ENCODE measurements at regions not wholly inside any gene's neighbourhood (a gene's known extent, or its start where the extent isn't known, plus 50 kb on each side); places are given as distances from the start of the nearest gene placed in this dataset.
A peak's percentile ranks its signal among the peaks of the same experiment; 100 is the strongest.

GRCh38 chr11:92511522-92512203 is 287.0 kb downstream of the FAT3 start:
- no peak for DNase-seq
- H3K27me3 ChIP-seq (ENCODE audit: control insufficient read depth, insufficient read depth, low read length) = no peaks in the 10 kb centered on the region
- no peak overlapping the region for H3K4me3 ChIP-seq (ENCODE audit: insufficient read depth, low read depth, low read length)
- H3K36me3 ChIP-seq (replicated peaks; ENCODE audit: control insufficient read depth, insufficient read depth, low read length) = no peaks in the 10 kb centered on the region

GRCh38 chr11:92512204-92512569 is 287.6 kb downstream of the FAT3 start:
- Histone ChIP-seq H3K27me3 (ENCODE audit: control insufficient read depth, insufficient read depth, low read length) (no peaks in the 10 kb centered on the region), H3K36me3 (replicated peaks; ENCODE audit: control insufficient read depth, insufficient read depth, low read length) (no peaks in the 10 kb centered on the region), H3K4me3 (ENCODE audit: insufficient read depth, low read depth, low read length) (no peak overlapping the region)
- DNase-seq = no peak

DNA sequence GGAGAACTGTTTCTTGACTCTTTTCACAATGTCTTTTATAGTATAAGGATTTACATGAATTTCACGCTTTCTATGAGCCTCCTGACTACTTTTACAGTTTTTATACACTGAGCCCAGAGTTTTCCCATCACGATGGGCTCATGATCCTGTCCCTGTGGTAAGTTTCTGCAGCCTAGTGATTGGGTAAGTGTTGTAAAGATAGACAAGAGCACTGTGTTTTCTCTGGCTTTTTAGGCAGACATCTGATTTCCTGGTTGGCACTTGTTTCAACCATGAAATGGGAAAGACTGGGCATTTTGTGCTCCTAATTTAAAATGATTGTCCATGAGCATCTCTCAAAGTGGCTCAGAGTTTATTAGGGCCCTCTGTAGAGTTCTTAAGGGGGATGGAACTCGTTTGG is 299.0 kb downstream of the FAT3 start:
- no peaks in the 10 kb centered on the region; the same call in 1 of the 2 replicates for H3K36me3 ChIP-seq (replicated peaks; ENCODE audit: control insufficient read depth, insufficient read depth, low read length)
- DNase-seq = no peak
- H3K4me3 ChIP-seq (ENCODE audit: insufficient read depth, low read depth, low read length) = no peak overlapping the region
- H3K27me3 ChIP-seq (ENCODE audit: control insufficient read depth, insufficient read depth, low read length) = no peaks in the 10 kb centered on the region

GRCh38 chr11:92524542-92524941 is 299.9 kb downstream of the FAT3 start:
- no peaks in the 10 kb centered on the region; the same call in 1 of the 2 replicates for H3K36me3 ChIP-seq (replicated peaks; ENCODE audit: control insufficient read depth, insufficient read depth, low read length)

DNA sequence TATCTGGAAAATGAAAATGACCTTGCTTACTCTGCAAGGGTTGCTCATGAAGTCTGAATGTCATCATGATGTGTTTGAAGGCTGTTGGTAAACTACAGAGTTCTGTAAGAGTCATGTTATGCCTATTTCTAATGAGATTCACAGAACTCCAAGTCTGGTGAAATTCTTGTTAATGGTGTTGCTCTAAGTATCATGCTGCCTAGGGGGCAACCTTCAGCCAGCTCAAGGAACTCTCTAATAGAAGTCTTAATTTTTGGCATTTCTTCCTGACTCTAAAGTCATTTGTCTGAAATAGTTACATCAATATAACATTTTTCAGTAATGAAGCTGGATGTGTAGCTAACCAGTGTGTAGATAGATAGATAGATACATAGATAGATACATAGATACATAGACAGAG is 302.8 kb downstream of the FAT3 start:
- H3K36me3 ChIP-seq (replicated peaks; ENCODE audit: control insufficient read depth, insufficient read depth, low read length) = no peaks in the 10 kb centered on the region; the same call in 1 of the 2 replicates
- no peak for DNase-seq
- no peaks in the 10 kb centered on the region for H3K27me3 ChIP-seq (ENCODE audit: control insufficient read depth, insufficient read depth, low read length)
- H3K4me3 ChIP-seq (ENCODE audit: insufficient read depth, low read depth, low read length) = no peak overlapping the region

More at GRCh38 chr11:92524542-92524941, 299.9 kb downstream of the FAT3 start:
- Histone ChIP-seq H3K27me3 (ENCODE audit: control insufficient read depth, insufficient read depth, low read length) (no peaks in the 10 kb centered on the region), H3K4me3 (ENCODE audit: insufficient read depth, low read depth, low read length) (no peak overlapping the region)
- DNase-seq = no peak

- Histone ChIP-seq H3K4me3 (ENCODE audit: insufficient read depth, low read depth, low read length) (no peak overlapping the region), H3K36me3 (replicated peaks; ENCODE audit: control insufficient read depth, insufficient read depth, low read length) (no peaks in the 10 kb centered on the region; the same call in 1 of the 2 replicates), H3K27me3 (ENCODE audit: control insufficient read depth, insufficient read depth, low read length) (no peaks in the 10 kb centered on the region)
- no peak for DNase-seq
Observed at GRCh38 chr11:92528001-92528400, 303.4 kb downstream of the FAT3 start.

DNA sequence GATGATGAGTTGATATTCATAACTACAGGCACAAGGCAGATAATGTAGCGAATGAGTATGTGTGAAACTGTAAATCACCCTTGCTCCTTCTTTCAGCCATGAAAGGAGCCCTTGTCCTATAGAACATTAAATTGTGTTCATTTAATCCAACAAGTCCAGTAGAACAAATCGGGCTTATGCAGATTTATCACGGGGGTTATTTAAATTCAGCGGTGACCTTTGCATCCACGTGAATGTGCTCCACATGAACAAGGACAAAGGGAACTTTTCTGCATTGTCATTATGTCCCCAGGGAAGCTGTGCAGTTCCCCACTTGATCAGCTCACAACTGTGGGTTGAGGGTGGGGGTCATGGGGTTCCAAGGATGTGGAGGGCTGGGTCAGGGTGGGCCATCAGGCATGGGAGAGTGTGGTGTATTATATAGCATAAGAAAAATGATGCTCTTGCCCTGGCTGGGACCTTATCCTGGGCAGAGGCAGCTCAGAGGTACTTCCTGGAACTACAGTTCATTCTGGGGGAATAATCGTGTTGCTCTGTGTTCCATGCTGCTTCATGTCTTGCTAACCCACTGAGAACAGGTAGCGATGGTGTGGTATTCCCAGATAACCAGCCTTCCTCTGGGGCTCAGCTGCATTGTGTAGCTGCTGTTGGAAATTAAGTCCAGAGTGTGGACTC is 306.6 kb downstream of the FAT3 start:
- Histone ChIP-seq H3K27me3 (ENCODE audit: control insufficient read depth, insufficient read depth, low read length) (no peaks in the 10 kb centered on the region), H3K36me3 (replicated peaks; ENCODE audit: control insufficient read depth, insufficient read depth, low read length) (no peaks in the 10 kb centered on the region; the same call in 1 of the 2 replicates), H3K4me3 (ENCODE audit: insufficient read depth, low read depth, low read length) (no peak overlapping the region)
- DNase-seq = no peak

DNA sequence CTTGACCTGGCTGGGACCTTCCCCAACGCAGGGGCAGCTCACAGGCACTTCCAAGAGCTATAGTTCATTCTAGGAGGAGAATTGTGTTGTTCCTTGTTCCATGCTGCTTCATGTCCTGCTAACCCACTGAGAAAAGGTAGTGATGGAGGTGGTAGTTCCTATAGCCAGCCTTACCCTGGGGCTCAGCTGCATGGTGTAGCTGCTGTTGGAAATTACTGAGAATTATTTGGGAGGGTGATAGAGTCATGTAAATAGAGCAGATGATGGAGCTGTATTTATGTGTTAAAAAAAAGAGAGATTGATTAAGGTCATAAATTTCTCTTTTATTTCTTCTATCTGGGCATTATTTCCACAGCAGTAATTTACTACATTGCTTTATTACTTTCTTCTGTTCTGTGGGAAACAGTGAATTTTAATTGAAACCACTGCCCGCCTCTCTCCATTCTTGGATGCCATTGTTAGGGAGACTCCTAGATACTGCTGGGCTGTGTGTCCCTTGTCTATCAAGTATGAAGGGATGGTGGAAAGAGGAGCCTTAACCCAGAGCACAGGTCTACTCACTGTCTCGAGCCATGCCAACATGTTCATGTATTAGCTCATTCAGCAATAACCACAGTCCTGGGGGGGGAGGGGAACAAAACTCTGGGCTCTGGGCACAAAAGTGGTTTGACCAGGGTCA is 309.2 kb downstream of the FAT3 start:
- no peak for DNase-seq
- no peaks in the 10 kb centered on the region for H3K27me3 ChIP-seq (ENCODE audit: control insufficient read depth, insufficient read depth, low read length)

DNA sequence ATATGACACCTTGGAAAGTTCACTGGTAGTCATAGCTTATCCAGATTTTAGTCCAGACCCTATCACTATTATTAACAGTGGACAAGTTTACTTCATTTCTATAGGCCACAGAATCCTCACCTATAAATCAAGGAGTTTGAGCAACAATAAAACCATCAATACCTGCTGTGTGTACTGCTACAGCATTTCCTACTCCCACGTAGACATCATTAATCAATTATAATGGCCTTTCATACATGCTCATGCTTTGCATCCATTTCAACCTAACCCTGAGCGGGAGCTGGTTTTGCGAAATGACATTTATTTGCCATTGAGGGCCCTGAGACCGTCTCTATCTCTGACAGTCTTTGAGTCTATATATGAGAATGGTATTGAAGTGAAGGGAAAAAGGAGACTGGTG is 312.3 kb downstream of the FAT3 start:
- Histone ChIP-seq H3K27me3 (ENCODE audit: control insufficient read depth, insufficient read depth, low read length) (no peaks in the 10 kb centered on the region), H3K36me3 (replicated peaks; ENCODE audit: control insufficient read depth, insufficient read depth, low read length) (no peaks in the 10 kb centered on the region), H3K4me3 (ENCODE audit: insufficient read depth, low read depth, low read length) (no peak overlapping the region)
- DNase-seq = no peak

More for the DNA sequence above, 309.2 kb downstream of the FAT3 start:
- no peak overlapping the region for H3K4me3 ChIP-seq (ENCODE audit: insufficient read depth, low read depth, low read length)
- no peaks in the 10 kb centered on the region for H3K36me3 ChIP-seq (replicated peaks; ENCODE audit: control insufficient read depth, insufficient read depth, low read length)

DNA sequence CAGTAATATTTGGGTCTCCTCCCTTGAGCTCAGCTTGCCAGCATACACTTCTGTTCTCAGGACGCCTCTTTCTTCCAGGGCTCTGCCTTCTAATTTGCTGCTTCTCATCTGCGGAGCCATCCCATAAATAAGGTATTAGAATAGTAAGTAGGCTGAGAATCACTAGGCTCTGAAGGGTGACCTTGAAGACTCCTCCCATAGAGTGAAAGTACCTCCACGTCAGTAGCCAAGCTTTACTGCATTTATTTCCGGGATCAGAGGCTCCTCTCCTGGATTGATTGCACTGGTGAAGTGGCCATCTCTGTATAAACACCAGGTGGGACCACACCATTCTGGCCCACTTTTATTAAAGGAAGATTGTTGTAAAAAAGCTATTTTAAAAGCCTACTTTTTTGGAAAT is 315.5 kb downstream of the FAT3 start:
- H3K36me3 ChIP-seq (replicated peaks; ENCODE audit: control insufficient read depth, insufficient read depth, low read length) = no peaks in the 10 kb centered on the region
- no peak overlapping the region for H3K4me3 ChIP-seq (ENCODE audit: insufficient read depth, low read depth, low read length)
- no peak for DNase-seq

DNA sequence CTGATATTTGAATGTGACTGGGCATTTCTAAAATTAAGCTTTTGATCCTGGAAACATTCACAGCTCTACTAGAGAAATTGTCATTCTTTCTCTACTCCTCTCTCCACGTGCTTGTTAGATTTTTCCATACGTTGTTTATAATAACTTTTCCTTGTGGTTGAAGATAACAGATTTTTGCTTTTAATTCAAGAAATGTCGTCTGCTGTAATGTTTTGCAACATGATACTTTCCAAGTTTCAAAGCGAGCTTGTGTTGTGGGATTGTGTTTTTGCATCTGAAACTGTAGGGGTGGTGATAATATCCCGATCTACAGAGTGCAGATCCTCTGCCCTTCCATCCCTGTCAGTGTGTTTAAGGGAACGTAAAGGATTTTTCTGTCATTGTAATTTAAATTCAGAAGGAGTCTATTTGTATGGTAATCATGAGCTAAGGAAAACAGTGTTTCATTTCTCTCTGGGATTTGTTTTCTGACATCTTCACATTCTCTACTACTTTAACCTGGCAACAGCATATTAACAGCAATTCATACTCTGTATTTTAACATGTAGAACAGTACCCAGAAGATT is 321.4 kb downstream of the FAT3 start:
- H3K4me3 ChIP-seq (ENCODE audit: insufficient read depth, low read depth, low read length) = no peak overlapping the region
- no peaks in the 10 kb centered on the region for H3K36me3 ChIP-seq (replicated peaks; ENCODE audit: control insufficient read depth, insufficient read depth, low read length)
- H3K27me3 ChIP-seq (ENCODE audit: control insufficient read depth, insufficient read depth, low read length) = no peaks in the 10 kb centered on the region; the same call in 1 of the 2 replicates
- DNase-seq = no peak

More for the DNA sequence above, 315.5 kb downstream of the FAT3 start:
- H3K27me3 ChIP-seq (ENCODE audit: control insufficient read depth, insufficient read depth, low read length) = no peaks in the 10 kb centered on the region

DNA sequence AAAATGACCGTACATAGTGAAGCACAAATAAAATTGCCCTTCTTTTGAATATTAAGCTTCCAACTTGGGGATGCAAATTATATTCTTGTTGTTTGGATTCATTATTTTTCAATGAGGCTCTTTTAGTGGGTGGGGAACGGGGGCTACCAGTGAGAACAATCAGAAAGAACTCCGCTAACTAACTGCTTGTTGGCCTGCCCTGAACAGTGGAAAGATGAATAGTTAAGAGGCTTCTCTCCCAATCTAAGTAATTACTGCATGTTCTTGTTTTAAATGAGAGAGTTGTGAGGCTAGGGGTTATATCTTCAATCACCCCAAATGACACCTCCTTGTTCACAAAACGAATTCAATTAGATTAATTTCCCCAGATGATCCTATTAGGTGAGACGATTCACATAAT is 322.0 kb downstream of the FAT3 start:
- DNase-seq = no peak
- no peak overlapping the region for H3K4me3 ChIP-seq (ENCODE audit: insufficient read depth, low read depth, low read length)
- H3K27me3 ChIP-seq (ENCODE audit: control insufficient read depth, insufficient read depth, low read length) = no peaks in the 10 kb centered on the region; the same call in 1 of the 2 replicates
- H3K36me3 ChIP-seq (replicated peaks; ENCODE audit: control insufficient read depth, insufficient read depth, low read length) = no peaks in the 10 kb centered on the region

GRCh38 chr11:92550411-92550810 is 325.8 kb downstream of the FAT3 start:
- H3K4me3 ChIP-seq (ENCODE audit: insufficient read depth, low read depth, low read length) = no peak overlapping the region
- H3K27me3 ChIP-seq (ENCODE audit: control insufficient read depth, insufficient read depth, low read length) = no peaks in the 10 kb centered on the region; the same call in 1 of the 2 replicates
- H3K36me3 ChIP-seq (replicated peaks; ENCODE audit: control insufficient read depth, insufficient read depth, low read length) = no peaks in the 10 kb centered on the region
- peak; percentile 13 for DNase-seq

DNA sequence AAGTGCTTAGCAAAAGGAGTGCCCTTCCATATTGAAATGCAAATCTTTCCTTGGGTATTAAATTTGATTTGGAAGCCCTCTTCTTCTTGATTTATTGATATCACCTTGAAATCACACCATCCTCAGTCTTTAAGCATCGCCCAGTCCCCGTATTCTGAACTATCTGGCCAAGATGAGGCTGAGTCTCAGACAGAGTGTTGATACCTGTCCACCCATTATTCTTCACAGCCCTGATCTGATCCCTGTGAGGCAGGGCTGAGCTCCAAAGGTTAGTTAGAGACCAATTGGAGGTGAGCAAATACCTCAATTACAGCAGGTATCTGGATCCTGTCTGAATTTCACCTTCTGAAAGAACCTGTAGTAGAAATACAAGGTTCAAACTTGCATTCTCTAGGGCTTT is 326.3 kb downstream of the FAT3 start:
- H3K27me3 ChIP-seq (ENCODE audit: control insufficient read depth, insufficient read depth, low read length) = no peaks in the 10 kb centered on the region; the same call in 1 of the 2 replicates
- H3K36me3 ChIP-seq (replicated peaks; ENCODE audit: control insufficient read depth, insufficient read depth, low read length) = no peaks in the 10 kb centered on the region
- no peak for DNase-seq
- H3K4me3 ChIP-seq (ENCODE audit: insufficient read depth, low read depth, low read length) = no peak overlapping the region

Measured in H7 (cell line).